ENCODE measurements at regions not wholly inside any gene's neighbourhood (a gene's known extent, or its start where the extent isn't known, plus 50 kb on each side); places are given as distances from the start of the nearest gene placed in this dataset.
"Not testable (repeated sequence)": the region's sequence is repeated elsewhere in the genome, so short reads cannot be mapped to it uniquely, and the experiment has no call there.

DNA sequence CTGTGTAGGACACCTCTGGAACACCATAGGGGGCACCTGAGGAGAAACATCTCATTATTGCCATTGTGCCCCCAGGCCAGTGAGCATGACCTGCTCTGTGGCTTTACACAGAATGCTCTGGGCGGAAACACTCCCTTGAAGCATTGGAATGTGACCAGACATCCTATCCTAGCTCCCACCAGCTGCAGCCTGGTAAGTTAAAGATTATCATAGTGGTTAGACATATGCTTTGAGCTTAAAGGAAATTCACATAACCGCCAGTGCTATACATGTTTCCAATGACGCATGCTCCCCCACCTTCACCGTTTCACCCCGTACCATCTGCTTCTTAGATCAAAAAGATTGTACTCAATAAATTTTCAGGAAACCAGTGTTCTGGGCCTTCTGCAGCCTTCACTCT lies 217.7 kb upstream of the CENPE start:
- no peak for DNase-seq (ENCODE audit: low read depth)

DNA sequence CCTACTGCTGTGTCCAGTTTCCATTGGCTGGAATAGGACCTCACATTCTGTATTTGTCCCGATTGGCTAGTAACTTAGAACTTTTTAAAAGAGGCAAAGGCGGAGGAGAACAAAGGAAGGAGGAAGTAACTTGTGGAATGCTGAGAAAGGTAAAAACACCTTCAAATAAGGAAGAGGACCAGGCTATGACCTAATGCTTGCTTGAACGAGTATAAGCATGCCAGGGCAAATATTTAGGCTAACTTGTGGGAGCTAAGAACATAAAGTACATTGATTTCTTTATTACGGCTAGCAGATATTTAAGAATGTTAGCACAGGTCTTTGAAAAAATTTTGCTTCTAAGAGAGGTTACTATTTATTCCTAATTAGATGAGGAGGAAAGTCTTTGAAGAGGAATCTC lies 214.5 kb upstream of the CENPE start:
- not testable (repeated sequence) for DNase-seq (ENCODE audit: low read depth)

- no peak for DNase-seq (ENCODE audit: low read depth)
These were observed 212.2 kb upstream of the CENPE start for GRCh38 chr4:103410386-103410785.

DNA sequence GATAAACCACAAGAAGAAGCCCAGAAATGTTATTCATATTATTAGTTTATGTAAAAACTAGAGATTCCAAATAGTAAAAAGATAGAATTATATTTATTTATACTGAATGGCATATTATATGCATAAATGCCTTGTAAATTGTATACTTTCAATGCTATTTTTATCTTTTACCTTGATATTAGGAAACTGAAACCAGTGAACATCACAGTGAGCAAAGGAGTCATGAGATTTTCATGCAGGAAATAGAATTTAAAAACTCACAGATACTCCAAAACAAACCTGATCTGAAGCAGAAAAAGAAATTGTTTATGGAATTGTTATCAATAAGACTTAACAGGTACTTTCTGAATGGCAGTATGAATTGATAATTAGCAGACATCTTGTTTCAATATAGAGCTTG lies 207.3 kb upstream of the CENPE start:
- DNase-seq (ENCODE audit: low read depth) = no peak

DNA sequence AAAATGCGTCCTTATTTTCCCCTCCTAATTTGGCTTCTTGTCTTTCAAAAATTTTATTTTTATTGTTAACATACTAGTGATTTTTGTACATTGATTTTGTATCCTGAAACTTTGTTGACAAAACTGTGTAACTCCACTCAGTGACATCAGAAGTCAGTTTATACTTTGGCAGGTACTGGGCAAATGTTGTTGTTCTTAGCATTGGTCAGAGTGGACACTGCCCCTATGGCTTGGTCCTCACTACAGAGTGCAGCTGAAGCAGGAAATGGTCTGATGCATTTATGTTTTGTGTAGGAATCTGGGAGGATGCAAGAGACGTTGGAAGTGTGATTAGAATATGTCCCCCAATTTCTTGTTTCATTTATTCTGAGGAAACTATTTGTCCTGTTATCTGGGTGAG lies 205.5 kb upstream of the CENPE start:
- DNase-seq (ENCODE audit: low read depth) = no peak

DNA sequence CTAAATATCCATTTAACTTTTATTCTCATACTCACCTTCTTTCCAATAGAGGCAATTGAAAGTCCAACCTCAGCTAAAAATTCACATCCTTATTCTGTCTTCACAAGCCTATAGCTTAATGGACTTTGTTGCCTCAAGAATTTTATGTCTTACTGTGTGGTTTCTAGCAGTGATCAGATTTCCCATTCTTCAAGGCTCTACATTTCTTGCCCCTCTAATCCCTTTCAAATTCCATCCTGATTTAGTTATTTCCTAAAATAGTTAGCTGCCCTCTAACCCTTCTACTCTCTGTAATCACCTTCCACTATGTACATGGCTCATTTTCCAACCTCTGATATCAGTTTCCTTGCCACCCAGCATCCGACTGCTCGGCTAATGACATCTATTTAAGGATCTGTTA lies 204.1 kb upstream of the CENPE start:
- DNase-seq (ENCODE audit: low read depth) = no peak

DNA sequence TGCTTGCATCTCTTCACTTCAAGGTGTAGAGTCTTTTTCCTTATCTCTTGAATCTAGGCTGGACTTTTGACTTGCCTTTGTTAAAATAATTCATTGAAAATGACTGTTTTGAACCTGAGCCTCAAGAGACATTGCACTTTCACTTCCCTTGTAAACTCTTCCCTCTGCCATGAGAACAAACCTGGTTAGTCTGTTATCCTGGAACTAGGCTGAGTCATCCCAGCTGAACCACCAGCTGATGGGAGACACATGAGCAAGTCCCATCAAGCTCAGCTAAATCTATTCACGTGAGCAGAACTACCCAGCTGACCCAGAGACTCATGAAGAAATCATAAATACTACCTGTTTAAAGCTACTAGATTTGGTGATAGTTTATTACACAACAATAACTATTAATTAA lies 202.3 kb upstream of the CENPE start:
- no peak for DNase-seq (ENCODE audit: low read depth)

DNA sequence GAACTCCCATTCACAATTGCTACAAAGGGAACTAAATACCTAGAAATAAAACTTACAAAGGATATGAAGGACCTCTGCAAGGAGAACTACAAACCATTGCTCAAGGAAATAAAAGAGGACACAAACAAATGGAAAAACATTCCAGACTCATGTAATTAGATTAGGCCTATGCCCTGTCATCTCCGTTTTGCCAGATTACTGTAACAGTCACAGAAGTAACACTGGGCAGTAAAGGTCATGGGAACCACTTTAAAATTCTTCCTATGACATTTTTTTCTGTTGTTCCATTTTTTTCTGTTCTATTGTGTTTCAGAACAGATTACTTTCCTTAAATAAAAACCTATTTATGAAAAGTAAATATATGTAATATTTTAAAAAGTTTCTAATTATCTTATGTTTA lies 199.4 kb upstream of the CENPE start:
- no peak for DNase-seq (ENCODE audit: low read depth)

GRCh38 chr4:103387508-103388011 lies 189.4 kb upstream of the CENPE start:
- not testable (repeated sequence) for DNase-seq (ENCODE audit: low read depth)

DNA sequence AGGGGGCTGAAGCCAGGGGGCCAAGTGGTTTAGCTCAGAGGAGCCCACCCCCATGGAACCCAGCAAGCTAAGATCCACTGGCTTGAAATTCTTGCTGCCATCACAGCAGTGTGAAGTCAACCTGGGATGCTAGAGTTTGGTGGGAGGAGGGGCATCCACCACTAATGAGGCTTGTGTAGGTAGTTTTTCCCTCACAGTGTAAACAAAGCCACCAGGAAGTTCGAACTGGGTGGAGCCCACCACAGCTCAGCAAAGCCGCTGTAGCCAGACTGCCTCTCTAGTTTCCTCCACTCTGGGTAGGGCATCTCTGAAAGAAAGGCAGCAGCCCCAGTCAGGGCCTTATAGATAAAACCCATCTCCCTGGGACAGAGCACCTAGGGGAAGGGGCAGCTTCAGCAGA lies 187.4 kb upstream of the CENPE start:
- not testable (repeated sequence) for DNase-seq (ENCODE audit: low read depth)

GRCh38 chr4:103375278-103375677 lies 177.1 kb upstream of the CENPE start:
- DNase-seq (ENCODE audit: low read depth) = peak; percentile 9

GRCh38 chr4:103374758-103375157 lies 176.6 kb upstream of the CENPE start:
- no peak for DNase-seq (ENCODE audit: low read depth)

GRCh38 chr4:103374306-103374705 lies 176.2 kb upstream of the CENPE start:
- no peak for DNase-seq (ENCODE audit: low read depth)

DNA sequence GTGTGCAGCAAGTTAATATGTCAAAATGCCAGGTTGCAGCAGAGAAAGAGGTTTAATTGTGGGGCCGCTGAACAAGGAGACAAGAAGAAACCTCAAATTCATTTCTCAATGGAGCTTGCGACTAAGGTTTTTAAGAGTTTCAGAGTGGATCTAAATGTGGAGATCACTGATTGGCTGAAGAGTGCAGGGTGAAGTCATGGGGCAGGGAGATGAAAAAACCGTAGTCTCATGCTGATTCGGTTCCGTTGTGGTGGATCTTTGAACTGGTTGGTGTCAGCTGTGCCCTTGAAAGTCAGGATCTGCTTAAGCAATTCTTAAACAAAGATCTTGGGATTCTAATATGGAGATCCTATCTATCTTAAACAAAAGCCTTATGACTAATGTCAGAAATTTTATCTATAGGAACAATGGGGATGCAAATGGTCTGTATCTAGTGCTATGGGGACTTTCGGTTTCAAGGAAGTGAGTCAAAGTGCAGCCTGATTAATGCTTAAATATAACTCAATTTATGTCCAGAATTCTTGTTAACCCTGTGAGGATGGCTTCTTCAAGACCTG lies 173.9 kb upstream of the CENPE start:
- DNase-seq (ENCODE audit: low read depth) = no peak

DNA sequence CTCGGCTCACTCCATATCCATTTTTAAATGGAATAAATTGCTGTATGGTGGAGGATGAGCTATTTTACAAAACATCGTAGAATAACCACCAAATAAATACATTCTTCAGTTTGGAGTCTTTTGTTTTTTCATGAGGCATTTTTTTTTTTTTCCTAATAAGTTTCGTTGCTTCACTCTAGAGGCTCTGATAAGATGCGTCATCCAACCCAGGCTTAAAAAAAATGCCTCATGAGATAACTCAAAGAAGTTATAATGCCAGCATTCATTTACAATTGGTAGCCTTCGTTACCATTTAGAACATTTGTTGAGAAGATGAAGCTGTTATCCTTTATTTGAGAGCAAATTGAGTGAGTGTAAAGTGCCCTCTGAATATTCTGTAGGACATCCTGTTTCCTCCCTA lies 172.2 kb upstream of the CENPE start:
- DNase-seq (ENCODE audit: low read depth) = no peak

DNA sequence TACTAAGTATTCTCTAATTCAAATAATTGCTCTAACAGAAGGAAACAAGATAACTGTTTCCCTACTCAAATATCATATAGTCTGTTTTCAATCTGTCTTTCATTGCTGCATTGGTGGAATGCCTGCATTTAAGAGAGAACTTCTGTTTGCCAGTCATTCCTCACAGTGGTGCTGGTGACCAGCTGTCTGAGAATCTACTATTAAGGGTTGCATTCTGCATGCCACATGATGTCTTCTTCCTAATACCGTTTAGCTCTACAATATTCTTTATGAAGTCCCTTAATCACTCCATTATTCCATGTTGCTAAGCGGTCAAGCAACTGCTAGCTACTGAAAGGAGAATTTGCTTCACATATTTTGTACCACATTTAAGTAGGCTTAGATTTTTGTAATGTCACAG lies 167.1 kb upstream of the CENPE start:
- no peak for DNase-seq (ENCODE audit: low read depth)

- DNase-seq (ENCODE audit: low read depth) = no peak
These were observed 165.9 kb upstream of the CENPE start for GRCh38 chr4:103364083-103364482.

DNA sequence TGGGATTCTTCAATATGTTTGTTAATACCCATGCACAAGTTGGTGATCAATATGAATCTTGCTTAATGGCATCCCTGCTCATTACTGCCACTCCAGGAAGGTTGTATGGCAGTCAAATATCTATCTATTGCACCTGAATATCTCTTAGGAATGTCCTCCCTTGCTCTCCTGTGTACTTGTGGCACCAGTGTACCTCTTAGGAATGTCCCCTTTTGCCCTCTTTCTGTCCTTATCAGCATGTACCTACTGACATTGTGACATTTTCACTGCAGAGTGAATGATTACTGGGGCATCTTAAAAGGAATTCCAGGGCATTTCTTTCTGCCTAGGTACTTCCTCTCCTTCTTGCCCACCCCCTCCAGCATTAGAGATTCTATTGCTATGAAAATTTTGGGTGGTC lies 163.8 kb upstream of the CENPE start:
- DNase-seq (ENCODE audit: low read depth) = no peak

DNA sequence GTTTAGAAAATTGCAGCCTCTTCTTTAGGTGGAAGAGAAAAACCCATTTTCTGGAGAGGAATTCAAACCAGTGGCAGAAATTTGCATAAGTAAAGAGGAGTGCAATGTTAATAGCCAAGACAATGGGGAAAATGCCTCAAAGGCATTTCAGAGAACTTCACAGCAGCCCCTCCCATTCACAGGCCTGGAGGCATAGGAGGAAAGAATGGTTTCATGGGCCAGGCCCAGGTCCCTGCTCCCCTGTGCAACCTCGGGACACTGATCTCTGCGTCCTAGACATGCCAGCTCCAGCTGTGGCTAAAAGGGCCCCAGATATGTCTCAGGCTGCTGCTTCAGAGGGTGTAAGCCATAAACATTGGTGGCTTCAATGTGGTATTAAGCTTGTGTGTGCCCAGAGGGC lies 161.8 kb upstream of the CENPE start:
- no peak for DNase-seq (ENCODE audit: low read depth)

- DNase-seq (ENCODE audit: low read depth) = no peak
These were observed 155.9 kb upstream of the CENPE start for GRCh38 chr4:103354006-103354405.

- DNase-seq (ENCODE audit: low read depth) = no peak
These were observed 131.5 kb upstream of the CENPE start for GRCh38 chr4:103329642-103330041.

GRCh38 chr4:103324811-103325210 lies 126.7 kb upstream of the CENPE start:
- DNase-seq (ENCODE audit: low read depth) = no peak

GRCh38 chr4:103318327-103318726 lies 120.2 kb upstream of the CENPE start:
- no peak for DNase-seq (ENCODE audit: low read depth)

GRCh38 chr4:103308248-103308561 lies 110.1 kb upstream of the CENPE start:
- DNase-seq (ENCODE audit: low read depth) = no peak
